ENCODE measurements at regions not wholly inside any gene's neighbourhood (a gene's known extent, or its start where the extent isn't known, plus 50 kb on each side); places are given as distances from the start of the nearest gene placed in this dataset.
A peak's percentile ranks its signal among the peaks of the same experiment; 100 is the strongest.

DNA sequence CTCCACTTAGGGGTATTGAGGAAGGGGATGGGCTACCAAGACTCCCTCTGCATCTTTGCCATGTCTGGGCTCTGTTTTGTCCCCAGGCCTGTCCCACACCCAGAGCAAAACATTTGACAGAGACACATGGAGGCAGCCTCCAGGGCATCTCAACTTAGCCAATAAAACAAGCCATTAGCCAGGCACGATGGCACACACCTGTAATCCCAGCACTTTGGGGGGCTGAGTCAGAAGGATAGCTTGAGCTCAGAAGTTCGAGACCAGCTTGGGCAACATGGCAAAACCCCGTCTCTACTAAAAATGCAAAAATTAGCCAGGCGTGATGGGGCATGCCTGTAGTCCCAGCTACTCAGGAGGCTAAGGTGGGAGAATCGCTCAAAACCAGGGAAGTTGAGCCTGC, 120.3 kb upstream of the IPO9 start:
- Histone ChIP-seq H3K27ac (no peak overlapping the region), H3K27me3 (no peaks in the 10 kb centered on the region), H3K4me1 (ENCODE audit: low read depth) (peaks cover 20% of the 10 kb centered on the region), H3K36me3 (no peaks in the 10 kb centered on the region), H3K4me3 (no peak overlapping the region), H3K9me3 (ENCODE audit: low read depth) (no peaks in the 10 kb centered on the region)
- TF ChIP-seq, protein P1, sequence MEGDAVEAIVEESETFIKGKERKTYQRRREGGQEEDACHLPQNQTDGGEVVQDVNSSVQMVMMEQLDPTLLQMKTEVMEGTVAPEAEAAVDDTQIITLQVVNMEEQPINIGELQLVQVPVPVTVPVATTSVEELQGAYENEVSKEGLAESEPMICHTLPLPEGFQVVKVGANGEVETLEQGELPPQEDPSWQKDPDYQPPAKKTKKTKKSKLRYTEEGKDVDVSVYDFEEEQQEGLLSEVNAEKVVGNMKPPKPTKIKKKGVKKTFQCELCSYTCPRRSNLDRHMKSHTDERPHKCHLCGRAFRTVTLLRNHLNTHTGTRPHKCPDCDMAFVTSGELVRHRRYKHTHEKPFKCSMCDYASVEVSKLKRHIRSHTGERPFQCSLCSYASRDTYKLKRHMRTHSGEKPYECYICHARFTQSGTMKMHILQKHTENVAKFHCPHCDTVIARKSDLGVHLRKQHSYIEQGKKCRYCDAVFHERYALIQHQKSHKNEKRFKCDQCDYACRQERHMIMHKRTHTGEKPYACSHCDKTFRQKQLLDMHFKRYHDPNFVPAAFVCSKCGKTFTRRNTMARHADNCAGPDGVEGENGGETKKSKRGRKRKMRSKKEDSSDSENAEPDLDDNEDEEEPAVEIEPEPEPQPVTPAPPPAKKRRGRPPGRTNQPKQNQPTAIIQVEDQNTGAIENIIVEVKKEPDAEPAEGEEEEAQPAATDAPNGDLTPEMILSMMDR (IDR thresholded peaks at IDR 0.05; ENCODE audit: low read depth, low read length): no peak
- no peak for DNase-seq (ENCODE audit: low read depth in 1 of 2, low spot score in 1 of 2)

DNA sequence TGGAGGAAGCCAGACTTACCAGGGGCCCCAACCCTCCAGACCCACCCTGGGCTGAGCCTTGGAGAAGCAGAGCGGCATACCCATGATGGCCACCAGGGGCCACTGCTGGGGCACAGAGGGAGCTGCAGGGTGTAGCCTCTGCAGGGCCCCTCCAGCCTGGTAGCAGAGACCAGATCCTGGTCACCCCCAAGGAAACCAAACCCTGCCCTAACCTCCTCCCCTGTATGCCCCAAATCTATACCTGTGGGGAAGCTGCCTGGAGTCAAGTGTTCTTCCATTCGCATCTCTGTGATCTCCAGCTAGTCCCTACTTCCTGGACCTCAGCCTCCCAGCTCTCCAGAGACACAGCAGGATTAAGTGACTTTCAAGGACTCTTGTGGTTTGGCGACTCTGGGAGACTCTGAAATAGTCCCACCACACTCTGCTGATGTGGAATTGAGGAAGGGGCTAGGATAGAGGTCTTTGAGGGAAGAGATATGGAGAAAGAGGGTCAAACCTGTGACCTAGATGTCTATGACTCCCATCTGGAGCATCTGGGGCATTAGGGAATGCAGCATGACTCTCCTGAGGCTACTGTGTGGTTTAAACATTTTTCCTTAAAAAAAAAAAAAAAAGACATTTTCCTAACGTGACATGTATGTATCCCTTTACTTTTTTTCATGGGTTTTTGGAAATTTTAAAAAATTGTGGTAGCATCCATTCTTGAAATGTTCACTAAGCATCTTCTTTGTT, 119.2 kb upstream of the IPO9 start:
- DNase-seq (ENCODE audit: low read depth in 1 of 2, low spot score in 1 of 2): peak; percentile 74 to 77
- Histone ChIP-seq H3K27me3 (no peaks in the 10 kb centered on the region), H3K4me1 (ENCODE audit: low read depth) (peaks cover 25% of the 10 kb centered on the region), H3K4me3 (no peak overlapping the region), H3K9me3 (ENCODE audit: low read depth) (no peaks in the 10 kb centered on the region), H3K36me3 (no peaks in the 10 kb centered on the region), H3K27ac (peak overlapping the region; percentile 51)
- TF ChIP-seq, protein P1 (IDR thresholded peaks at IDR 0.05; ENCODE audit: low read depth, low read length): peak; percentile 72

DNA sequence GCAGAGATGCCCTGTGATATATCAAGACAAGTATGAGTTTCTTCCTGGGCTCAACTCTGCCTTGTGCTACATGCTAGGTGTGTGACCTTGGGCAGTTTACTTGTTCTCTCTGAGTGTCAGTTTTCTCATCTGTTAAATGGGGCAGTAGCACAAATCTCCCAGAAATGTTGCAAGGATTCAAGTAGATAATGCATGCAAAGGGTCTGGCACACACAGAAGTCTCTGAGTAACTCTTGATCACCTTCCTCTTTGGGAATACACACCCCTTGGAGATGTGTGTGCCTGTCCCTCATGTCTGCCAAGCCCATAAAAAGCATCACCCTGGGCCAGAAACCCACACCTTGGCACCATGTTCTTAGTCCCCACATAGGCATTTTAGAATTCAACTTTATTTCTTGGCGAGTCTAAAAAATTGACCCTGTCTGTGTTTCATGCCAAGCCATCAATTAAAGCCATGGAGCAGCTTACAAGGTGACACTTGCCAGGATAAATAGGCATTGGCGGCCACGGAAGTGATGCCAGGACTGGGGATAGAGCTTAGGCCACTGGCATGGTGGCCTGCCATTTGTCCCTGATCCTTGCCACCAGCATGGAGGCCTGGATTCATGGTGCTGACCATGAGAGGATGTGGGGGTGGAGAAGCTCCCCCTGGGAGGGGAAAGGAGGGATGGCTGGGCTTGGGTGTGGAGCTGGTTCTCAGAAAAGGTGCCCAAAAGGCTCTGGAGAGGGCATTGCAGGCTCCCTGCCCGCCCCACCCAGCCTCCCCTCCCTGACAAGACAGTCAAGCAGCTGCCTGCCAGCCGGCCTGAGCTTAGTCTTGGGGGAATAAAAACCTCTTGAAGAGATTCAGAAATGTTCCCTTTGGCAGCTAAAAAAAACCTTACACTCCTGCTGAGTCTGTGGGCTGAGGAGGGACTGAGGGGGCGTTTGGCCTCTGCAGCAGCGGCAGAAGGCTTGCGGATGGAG, 118.0 kb upstream of the IPO9 start:
- peaks cover 30% of the 10 kb centered on the region for H3K4me1 ChIP-seq (ENCODE audit: low read depth)
- no peak overlapping the region for H3K4me3 ChIP-seq
- TF ChIP-seq, protein P1 (IDR thresholded peaks at IDR 0.05; ENCODE audit: low read depth, low read length): no peak
- peak overlapping the region; percentile 74 for H3K27ac ChIP-seq
- no peaks in the 10 kb centered on the region for H3K27me3 ChIP-seq
- peak in 1 of 2 donors; percentile 30 for DNase-seq (ENCODE audit: low read depth in 1 of 2, low spot score in 1 of 2)
- H3K9me3 ChIP-seq (ENCODE audit: low read depth): no peaks in the 10 kb centered on the region
- no peaks in the 10 kb centered on the region for H3K36me3 ChIP-seq

DNA sequence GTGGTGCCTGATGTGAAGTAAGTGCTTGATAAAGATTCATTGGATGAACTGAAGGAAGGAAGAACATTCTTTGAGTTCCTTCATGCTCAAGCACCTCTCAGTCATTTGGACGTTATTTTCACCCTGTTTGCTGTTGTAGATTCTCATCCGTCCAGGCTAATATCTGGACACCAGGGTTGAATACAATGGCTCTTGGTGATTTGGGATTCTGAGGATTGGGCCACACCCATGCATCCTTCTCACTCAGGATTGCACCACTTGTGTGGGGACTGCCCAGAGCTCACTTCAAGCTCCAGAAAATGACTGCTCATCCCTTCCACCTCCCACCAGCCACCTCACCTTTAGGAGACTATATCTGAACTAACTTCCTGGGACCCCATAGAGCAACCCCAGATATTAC, 117.1 kb upstream of the IPO9 start:
- Histone ChIP-seq H3K27ac (peak overlapping the region; percentile 74), H3K4me1 (ENCODE audit: low read depth) (peaks cover 30% of the 10 kb centered on the region), H3K36me3 (no peaks in the 10 kb centered on the region), H3K27me3 (no peaks in the 10 kb centered on the region), H3K9me3 (ENCODE audit: low read depth) (no peaks in the 10 kb centered on the region), H3K4me3 (no peak overlapping the region)
- TF ChIP-seq, protein P1 (IDR thresholded peaks at IDR 0.05; ENCODE audit: low read depth, low read length): no peak
- DNase-seq (ENCODE audit: low read depth in 1 of 2, low spot score in 1 of 2): no peak

DNA sequence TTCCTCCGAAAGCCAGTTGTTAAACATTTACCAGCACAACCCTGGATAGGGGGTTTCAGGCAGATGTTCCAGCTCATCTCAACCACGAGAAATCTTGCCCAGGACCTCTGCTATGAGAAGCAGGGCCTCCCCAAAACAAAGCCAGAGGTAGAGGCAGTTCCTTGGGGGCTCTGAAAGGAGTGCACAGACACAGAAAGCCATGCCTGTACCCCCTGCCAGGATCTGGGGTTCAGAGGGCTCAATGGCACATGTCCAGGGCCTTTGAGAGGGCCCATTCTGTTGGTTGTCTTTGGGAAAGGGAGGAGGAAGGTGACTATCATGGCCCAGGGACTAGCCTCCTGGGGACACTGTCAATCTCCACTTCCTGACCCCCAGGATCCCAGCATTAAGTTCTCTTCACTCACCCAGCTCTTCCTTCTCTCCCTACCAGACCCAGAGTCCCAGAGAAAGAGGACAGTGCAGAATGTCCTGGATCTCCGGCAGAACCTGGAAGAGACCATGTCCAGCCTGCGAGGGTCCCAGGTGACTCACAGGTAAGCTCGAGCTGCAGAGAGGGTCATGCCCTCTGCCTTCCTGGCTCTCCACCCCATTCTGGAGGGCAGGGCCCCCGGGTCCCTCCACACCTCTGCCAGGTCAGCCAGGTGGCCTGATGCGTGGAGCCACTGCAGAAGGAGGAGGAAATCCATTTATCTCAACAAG, 116.4 kb upstream of the IPO9 start:
- TF ChIP-seq, protein P1 (IDR thresholded peaks at IDR 0.05; ENCODE audit: low read depth, low read length): no peak
- no peak for DNase-seq (ENCODE audit: low read depth in 1 of 2, low spot score in 1 of 2)
- Histone ChIP-seq H3K4me1 (ENCODE audit: low read depth) (peaks cover 30% of the 10 kb centered on the region), H3K27me3 (no peaks in the 10 kb centered on the region), H3K4me3 (no peak overlapping the region), H3K36me3 (no peaks in the 10 kb centered on the region), H3K9me3 (ENCODE audit: low read depth) (no peaks in the 10 kb centered on the region), H3K27ac (peak overlapping the region; percentile 74)

Data from cardiac muscle cell (in vitro differentiated cells and primary cell).